GM21447 (cell line): ENCODE measurements at regions not wholly inside any gene's neighbourhood (a gene's known extent, or its start where the extent isn't known, plus 50 kb on each side); places are given as distances from the start of the nearest gene placed in this dataset.

Experiments
- ATAC-seq: cut with Tn5 transposase; IDR thresholded peaks from one replicate; pipeline ENCODE4 v1.9.1; 2021; ENCODE audit not compliant: unreplicated experiment

- no peak for ATAC-seq
Observed at GRCh38 chr9:106581973-106582372, 281.0 kb upstream of the ZNF462 start.

DNA sequence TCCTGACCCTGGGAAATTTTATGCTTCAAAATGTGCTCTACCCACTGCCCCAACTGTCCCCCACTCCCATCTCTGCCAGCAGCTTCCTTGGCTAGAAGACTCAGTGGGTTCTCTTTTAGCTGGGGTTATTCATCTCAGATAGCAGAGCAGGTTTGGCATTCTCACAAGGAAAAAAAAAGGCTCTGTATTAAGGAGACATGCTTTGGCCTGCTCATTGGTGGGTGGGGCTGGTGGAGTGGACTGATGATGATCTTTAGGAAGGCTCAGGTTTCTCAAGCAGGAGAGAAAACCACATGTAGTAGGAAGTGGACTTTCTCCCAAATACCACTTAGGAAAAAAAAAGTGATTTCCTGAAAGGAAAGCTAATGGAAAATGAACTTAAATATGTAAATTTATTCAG, 279.2 kb upstream of the ZNF462 start:
- no peak for ATAC-seq

DNA sequence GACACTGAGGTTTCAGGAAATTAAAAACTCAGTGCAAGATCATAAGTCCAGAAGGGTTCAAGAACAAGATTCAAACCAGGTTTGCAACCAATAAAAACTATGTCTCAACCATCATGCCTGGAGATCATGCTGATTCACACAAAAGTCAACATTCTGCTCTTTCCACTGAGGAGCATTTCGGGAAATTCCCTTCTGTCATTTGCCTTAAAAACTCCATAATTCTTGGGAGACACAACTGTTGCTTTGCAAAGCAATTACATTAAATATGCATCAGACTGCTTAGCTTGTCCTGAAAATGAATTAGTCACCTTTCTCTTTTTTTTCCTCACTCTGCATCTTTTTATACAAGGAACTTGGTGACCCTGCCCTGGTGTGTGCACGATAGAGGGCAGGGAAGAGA, 275.9 kb upstream of the ZNF462 start:
- ATAC-seq = no peak

DNA sequence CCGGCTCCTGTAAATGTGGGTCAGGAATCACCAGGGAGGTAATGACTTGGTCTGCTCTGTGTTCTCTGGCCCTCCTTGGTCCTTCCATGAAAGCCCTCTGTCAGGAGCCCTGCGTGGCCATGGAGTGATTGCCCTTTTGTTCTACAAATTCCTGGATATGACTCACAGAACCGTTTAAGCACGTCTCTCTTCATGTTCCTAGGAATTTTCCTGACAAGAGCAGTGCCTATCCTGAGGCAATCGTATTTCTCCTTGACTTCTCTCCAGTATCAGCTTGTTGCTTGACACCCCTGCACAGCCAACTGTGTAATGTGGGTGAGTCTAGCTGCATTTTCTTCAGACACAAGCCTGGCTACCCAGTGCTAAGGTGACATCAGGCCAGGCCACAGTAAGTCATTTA, 274.3 kb upstream of the ZNF462 start:
- ATAC-seq = no peak

DNA sequence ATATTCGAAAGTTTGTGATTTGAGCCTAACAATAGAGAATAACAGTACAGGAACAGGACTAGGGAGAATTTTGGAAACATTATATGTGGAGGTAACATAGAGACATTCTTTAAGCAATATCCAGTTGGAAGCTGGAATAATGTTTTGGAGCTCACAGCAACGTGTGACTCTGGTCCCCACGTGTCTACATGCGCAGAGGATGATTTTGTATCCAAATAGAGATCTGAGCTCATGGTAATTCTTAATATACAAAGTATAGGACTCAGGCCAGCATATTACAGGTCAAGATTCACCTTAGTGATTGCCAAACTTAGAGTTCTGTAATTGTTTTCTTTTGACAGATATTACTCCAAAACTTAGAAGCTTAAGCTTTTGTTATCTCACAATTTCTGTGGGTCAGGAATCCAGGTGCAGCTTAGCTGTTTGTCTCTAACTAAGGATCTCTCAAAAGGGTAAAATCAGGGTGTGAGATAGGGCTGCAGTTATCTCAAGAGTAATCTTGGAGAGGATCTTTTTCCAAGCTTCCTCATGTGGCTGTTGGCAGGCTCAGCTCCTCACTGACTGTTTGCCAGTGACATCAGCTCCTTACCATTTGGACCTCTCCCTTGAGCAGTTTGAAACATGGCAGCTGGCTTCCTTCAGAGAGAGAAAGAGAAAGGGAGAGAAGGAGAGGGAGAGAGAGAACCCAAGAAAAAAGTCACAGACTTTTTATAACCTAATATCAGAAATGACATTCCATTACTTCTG, 272.0 kb upstream of the ZNF462 start:
- ATAC-seq = no peak

DNA sequence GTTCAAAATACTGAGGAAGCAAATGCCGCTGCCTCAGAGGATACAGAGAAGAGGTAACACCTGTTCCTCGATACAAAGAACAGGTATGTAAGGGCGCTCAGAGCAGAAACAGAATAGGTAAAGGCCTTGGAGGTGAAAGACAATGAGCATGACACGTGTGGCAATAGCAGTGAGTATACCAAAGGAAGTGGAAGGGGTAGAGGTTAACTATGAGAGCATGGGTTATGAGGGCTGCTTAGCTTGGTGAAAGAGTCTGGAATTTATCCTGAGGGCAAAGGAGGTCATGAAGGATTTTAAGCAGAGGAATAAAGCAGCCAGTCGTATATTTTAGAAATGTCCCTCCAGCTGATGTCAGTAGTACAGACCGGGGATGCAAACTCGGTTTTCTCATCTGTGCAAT, 269.8 kb upstream of the ZNF462 start:
- no peak for ATAC-seq

- ATAC-seq = no peak
Observed at GRCh38 chr9:106596984-106597383, 266.0 kb upstream of the ZNF462 start.

DNA sequence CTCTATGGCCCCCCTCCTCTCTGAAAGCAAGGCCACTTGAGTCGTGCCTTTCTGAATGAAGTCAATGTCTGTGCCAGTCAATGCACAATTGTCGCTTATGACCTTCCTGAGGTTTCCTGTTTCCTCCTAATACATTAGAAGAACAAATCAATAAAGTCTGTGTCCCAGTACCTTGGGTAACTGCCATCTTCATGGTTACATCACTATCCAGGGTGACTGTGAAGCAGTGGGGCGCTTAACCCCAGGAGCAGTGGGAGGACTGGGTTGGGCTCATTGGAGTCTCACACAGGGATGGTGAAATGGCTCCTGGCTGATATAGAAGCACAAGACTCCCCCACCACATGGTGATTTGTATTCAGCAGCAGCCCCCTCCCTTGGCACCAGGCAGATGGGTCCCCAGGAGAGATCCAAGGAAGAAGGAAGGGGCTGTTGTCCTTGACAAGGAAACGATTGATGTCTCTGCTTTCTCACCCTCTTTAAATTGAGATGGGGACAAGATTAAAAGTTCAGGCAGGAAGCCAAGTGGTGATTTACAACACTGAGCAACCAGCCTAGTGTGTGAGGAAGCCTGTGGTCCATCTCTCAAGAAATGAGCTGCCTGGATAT, 261.9 kb upstream of the ZNF462 start:
- ATAC-seq = no peak

GRCh38 chr9:106602344-106602743, 260.6 kb upstream of the ZNF462 start:
- no peak for ATAC-seq

DNA sequence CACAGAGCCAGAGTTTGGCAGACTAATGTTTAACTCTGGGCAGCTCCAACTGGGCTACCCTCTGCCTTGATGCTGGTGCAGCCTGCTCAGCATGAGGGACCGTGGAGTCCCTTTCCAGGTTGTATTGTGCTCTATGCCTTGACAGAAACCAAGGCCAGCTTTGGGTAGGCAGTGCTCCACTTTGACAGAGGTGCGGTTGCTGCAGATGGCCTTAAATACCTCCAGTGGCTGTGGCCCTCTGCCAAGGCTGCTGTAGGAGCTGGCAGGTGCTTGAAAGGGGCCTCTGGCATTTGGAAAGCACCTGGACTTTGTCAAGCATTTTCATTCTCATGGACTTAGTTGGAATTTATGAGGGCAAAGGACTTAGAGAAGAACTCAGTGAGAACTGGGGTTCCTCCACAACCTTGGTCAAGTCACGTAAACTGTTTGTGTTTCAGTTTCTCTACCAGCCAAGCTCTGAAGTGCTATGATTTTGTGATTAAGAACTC, 249.7 kb upstream of the ZNF462 start:
- no peak for ATAC-seq

GRCh38 chr9:106615118-106615889, 247.7 kb upstream of the ZNF462 start:
- ATAC-seq = no peak

GRCh38 chr9:106616026-106616425, 246.9 kb upstream of the ZNF462 start:
- no peak for ATAC-seq

DNA sequence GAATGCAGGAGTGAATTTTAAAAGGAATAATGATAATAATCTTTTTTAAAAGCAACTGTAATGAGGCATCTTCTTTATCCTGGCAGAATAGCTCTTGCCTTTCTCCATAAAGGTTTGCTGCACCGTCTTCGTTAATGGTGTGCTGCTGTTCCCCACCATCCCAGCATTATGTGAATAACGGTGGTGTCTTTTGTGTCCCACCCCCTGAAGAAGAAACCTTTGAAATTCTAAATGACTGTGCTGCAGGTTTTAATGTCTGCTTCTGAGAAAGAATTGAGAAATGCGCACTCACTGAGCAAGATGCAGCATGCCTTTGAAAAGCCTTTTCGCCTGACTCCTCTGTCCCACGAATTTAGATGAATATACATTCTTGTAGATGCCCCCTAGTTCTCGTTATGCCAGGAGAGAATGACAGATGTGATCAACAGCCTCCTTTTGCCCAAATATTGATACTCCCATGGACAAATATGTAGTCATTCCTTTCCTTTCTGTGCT, 246.1 kb upstream of the ZNF462 start:
- ATAC-seq = no peak

- no peak for ATAC-seq
Observed at GRCh38 chr9:106619211-106619610, 243.8 kb upstream of the ZNF462 start.

GRCh38 chr9:106620081-106620480, 242.9 kb upstream of the ZNF462 start:
- no peak for ATAC-seq

GRCh38 chr9:106620866-106621265, 242.1 kb upstream of the ZNF462 start:
- ATAC-seq = no peak

DNA sequence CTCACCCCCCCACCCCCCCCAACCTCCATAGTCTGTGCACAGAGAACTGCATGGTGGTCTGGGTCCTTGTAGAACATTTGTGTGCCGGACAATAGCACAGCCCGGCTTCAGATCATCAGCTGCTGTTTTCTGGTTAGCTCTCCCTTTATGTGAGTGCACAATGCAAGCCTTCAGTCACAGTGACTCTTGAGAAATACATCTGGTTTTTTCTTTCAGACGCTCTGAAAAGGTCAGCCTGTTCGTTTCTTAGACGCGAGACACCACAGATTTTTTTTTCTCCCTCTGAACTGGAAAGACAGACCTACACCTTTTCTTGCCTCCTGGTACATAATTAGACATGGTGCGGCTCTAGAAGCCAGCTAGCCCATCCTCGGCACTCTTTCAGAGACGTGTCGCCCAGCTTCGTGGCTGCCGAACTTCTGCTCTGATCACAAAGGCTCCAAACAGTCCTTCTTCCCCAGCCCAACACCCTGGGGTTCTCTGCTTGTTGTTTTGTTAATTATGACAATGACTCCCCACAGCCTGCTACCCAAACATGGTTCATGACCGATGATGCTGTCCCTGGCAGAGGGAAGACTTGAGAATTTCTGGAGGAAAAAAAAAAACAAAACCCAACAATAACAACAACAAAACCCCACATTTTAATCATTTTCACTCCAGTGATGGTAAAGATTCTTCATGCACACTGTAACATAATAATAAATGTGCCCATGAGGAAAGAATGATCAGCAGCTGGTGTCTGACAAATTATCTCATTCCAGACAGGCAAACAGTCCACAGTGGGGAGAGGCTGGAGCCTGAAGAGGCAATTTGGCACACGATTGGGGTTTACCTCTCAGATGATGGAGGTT, 241.4 kb upstream of the ZNF462 start:
- ATAC-seq = no peak

DNA sequence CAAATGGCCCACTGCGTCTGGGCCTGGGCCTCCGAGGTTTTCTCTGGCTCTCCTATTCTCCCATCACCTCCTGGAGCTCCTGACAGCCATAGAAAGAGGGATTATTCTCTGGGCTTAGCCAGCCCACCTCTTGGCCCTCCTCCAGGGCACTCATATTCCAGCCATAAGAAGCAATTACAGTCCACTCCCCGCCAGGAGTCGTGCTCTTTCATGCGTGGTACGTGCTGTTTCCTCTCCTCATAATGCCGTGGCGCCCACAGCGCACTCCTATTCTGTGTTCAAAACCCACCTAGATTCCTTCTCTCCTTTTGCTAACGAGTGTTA, 240.8 kb upstream of the ZNF462 start:
- ATAC-seq = no peak

DNA sequence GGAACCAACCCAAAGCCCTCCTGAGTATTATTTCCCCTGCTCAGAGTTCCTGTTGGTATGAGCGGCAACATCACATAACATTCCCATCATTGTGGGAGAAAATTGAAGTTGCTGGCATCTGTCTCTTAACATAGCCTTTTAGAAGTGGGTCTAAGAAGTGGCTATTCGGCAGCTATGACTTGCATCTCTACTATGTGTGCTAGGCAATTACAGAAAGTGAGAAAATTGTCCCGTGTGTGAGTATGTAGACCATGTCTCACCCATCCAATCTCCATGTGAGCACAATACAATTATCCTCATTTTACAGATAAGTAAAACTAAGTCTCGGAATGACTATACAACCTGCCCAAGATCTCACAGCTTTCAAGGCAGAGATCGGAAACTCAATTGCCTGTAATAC, 239.4 kb upstream of the ZNF462 start:
- no peak for ATAC-seq

DNA sequence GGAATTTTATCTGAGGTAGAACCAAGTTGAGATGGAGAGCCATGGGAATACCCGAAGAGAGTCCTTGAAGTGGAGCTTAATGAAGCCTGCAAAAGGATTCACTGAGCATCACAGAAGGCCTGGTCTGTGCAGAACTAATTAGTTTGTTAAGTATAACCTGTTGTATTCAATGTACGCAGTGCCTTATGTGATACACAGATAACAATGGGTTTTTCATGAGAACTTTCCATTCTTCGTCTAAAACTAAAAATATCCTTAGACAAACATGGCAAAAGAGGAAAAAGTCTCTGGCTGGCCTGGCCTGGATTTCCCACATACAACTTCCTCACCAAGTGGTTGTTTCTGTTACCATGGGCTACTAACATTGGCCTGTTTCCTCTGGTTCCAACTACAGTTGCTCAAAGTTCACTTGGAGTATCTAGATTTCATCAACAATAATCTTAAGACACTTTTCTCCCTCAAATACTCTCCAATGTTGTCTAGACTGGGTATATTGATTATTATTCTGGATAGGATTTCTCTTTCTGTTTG, 237.6 kb upstream of the ZNF462 start:
- no peak for ATAC-seq

DNA sequence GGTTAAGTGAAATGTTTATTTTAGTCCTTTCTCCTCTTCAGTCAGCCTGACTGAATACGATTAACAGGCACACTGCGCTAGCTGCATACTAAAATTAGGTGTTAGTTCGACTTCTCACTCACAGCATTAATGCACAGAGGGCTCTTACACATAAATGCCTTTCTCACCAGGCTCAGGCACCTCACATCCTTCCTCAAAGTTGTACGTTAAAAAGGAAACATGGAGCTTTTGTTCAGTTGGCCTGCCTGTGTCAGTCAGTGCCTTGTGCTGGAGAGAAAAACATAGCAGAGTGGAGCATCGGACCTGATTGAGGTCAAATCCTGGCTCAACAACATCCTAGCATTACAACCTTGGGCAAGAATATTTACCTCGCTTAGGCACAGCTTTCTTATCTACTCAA, 236.0 kb upstream of the ZNF462 start:
- ATAC-seq = no peak
